GM20431 (cell line): ENCODE measurements at regions not wholly inside any gene's neighbourhood (a gene's known extent, or its start where the extent isn't known, plus 50 kb on each side); places are given as distances from the start of the nearest gene placed in this dataset.
"Not testable (repeated sequence)": the region's sequence is repeated elsewhere in the genome, so short reads cannot be mapped to it uniquely, and the experiment has no call there.

Experiments
- in situ Hi-C: fragments of 300-500 bp; cut with MseI, MboI; formaldehyde crosslinking; loops from one replicate; pipeline ENCODE4 v1.15.0; 2020; ENCODE audit warnings: low sequenced_read_pairs; ENCODE audit not compliant: unreplicated experiment

DNA sequence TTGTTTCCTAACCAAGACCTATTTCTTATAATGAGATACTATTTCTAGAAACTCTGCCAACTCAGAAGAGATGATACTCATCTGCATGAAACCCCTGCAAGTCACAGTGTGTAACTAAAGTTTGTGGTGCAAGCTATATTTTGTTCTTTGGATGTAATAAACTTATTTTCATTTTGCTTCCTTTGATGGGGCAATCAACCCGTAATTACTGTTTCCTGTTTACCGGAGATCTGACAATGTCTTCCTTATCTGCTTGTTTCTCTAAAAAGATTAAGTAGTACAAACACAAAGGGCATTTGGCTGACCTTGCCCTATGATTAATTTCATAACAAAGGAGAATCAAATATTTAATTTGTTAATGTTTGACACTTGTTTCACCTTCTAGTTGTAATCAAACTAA lies 846.6 kb upstream of the ANO3 start:
- in situ Hi-C loops, result no loop called here

DNA sequence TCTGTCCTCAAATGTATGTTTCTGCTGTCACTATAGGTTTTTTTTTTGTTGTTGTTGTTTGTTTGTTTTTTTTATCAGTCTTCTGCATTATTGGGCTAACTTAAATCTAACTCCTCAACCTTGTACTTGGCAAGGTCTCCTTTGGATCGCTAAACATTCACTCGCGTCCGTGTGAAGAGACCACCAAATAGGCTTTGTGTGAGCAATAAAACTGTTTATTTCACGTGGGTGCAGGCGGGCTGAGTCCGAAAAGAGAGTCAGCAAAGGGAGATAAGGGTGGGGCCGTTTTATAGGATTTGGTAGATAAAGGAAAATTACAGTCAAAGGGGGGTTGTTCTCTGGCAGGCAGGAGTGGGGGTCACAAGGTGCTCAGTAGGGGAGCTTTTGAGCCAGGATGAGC lies 845.6 kb upstream of the ANO3 start:
- in situ Hi-C loops, result not testable (repeated sequence)

DNA sequence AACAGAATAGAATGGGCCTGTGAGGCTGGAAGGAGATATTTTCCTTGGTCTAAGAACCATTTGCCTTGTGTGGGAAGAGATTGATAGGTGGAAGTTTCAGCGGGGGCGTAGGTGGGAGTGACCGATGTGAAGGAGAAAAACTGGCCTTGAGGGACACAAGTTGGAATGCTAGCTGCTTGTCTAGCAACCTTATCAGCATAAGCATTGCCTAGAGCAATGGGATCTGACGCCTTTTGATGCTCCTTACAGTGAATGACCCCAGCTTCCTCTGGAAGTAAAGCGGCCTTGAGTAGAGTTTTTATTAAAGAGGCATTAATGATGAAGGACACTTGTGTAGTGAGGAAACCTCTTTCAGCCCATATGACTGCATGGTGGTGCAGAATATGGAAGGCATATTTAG lies 843.8 kb upstream of the ANO3 start:
- in situ Hi-C loops, result not testable (repeated sequence)

DNA sequence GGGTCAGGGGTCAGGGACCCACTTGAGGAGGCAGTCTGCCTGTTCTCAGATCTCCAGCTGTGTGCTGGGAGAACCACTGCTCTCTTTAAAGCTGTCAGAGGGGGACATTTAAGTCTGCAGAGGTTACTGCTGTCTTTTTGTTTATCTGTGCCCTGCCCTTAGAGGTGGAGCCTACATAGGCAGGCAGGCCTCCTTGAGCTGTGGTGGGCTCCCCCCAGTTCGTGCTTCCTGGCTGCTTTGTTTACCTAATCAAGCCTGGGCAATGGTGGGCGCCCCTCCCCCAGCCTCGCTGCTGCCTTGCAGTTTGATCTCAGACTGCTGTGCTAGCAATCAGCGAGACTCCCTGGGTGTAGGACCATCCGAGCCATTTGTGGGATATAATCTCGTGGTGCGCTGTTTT lies 830.5 kb upstream of the ANO3 start:
- in situ Hi-C loops, result not testable (repeated sequence)

DNA sequence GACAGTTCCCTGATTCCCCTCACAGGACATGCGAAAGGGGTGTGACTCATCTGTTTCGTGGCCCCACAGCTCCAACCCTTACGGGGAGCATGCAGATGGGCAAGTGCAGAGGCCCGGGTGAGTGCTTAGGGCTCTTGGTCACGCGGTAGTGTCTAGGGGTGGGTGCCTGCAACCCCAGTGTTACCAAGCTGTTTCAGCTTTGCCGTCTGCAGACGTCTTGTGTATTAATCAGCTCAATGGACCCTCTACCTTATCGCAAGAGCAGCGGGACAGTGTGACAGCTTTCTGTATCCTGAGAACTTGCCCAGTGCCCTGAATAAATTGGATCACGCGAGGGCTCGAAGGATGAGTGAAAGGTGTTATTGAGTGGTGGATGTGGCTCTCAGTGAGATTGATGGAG lies 816.4 kb upstream of the ANO3 start:
- in situ Hi-C loops, result no loop called here

DNA sequence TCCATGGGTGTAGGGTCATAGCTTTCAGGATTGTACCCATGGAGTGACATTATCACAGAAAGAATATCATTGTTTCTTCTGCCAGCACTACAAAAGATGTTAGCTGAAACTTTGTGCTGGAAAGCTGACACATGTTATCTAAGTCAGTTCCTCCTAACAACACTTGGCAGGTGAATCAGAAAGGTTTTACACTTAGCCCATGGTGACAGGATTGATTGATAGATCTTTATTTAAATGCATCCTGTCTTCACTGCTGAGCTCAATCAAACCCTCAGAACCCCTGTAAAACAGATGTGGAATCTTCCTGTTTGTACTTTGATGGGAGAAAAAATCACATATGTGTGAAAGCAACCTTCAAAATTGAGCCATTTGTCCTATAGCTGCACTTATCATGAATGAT lies 811.5 kb upstream of the ANO3 start:
- in situ Hi-C loops, result no loop called here

DNA sequence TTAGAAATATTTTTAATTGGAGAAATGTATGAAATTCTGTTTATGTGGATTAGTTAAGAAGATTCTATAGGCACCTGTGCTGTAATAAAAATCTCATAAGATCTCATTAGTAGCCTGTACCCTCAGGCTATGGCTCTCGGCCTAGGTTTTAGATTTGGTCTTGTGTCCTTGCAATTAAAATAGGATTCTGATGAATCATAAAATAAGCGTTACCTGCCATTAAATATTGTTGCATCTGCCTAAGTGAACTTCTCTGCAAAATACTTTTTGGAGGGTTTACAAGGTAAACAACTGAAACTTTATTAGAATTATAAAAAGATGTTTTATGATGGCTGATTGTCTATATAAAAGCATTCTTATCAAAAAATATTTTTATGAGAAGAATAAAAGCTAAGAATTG lies 804.1 kb upstream of the ANO3 start:
- in situ Hi-C loops, result no loop called here

DNA sequence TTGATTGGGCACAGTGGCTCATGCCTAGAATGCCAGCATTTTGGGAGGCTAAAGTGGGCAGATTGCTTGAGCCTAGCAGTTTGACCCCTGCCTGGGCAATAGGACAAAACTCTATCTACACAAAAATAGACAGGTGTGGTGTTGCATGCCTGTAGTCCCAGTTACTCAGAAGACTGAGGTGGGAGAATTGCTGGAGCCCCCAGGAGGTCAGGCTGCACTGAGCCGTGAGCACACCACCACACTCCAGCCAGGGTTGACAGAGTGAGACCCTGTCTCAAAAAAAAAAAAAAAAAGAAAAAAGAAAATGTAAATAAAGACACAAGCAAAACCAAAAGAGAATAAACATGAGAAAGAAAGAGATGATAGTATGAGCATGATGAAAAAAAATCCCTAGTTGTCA lies 802.4 kb upstream of the ANO3 start:
- in situ Hi-C loops, result no loop called here

DNA sequence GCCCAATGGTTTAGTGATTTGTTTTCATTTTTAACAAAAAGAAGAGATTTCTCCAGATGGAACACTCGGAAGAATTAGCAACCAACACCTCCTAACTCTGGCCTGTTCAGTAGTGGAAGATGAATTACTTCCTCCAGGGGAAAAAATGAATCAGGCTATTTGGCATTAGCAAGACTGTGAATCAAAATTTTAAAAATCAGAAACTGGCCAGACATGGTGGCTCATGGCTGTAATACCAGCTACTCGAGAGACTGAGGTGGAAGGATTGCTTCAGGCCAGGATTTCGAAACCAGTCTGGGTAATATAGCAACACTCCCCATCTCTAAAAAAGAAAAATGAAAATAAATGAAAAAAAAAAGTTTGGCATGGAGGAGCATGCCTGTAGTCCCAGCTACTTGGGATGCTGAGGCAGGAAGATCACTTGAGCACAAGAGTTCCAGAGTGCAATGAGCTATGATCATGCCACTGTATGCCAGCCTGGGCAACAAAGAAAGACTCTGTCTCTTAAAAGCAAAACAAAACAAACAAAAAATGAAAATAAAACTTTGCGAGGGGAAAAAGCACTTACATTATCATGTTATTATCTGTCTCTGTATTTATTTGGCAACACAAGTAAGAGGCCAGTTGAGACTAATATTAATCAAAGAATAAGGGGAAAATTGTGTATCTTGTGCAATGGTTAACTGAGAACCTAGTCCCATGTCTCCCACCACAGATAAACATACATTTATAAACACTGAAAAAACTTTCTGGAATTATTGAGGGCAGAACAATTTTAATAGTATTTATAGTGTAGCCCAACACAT lies 796.3 kb upstream of the ANO3 start:
- in situ Hi-C loops, result no loop called here

DNA sequence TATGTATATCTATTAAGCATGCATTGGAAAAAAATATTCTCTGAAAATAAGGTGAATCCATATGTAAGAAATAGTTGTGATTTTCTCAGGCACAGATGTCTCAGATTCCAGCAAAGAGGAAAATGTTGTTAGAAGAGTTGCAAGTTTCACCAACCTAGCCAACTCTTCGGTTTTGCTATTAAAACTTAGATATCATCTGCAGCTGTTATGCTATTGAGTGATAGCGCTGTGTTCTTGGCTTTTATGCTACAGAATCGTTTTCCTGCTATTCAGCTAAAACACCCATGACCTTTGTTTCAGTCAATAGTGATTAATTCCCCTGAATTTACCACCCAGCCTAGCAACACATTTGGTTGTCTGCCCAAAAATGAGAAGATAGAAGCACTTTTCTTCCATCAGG lies 795.6 kb upstream of the ANO3 start:
- in situ Hi-C loops, result no loop called here

DNA sequence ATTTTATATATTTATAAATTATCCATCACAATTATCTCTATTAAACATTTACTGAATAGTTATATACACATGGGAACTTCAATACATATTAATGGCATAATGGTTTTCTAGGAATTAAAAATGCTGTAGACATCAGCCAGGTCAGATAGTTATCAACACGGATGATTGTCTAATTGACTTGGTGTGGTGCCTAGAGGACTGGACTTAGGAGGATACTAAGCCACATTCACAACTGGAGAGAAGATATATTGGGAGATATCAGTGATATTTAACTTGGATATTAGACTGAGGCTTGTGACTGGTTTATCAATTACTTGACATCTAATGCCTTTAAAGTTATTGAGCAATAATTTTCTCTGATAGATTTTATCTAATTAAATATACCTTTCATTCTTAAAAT lies 794.5 kb upstream of the ANO3 start:
- in situ Hi-C loops, result no loop called here

DNA sequence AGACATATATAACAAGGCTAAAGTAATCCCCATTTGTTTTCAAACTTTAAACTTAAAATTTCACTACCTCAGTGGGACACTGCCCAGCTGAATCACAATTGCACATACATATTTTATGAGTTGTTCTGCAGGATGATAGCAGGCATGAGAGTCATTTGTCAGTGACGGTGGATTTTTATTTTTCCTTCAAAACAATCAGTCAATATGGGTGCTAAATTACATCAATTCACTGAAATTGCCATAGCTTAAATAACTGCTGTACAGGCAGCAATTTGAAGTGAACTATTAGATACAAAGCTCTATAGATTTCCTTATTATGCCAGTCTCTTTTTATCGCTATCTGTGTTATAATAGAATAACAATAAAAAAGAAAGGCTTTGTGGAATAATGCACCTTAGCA lies 784.6 kb upstream of the ANO3 start:
- in situ Hi-C loops, result no loop called here

DNA sequence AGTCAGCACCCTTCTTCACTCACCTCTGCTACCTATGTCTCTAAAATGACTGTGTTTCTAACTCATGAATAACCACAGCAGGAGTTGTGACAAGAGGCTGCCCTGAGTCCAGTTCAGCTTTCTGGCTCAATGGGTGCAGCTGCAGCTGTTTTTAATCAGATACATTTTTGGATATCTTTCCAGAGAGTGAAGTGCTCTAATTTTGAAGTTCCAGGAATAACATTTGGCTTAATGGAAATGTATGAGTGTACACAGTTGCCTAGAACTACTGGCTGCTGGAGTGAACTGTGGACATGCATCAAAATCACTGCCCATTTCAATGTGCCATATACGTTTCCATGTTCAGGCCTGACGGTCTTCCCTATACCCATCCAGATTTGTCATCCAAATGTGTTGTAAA lies 769.5 kb upstream of the ANO3 start:
- in situ Hi-C loops, result no loop called here

DNA sequence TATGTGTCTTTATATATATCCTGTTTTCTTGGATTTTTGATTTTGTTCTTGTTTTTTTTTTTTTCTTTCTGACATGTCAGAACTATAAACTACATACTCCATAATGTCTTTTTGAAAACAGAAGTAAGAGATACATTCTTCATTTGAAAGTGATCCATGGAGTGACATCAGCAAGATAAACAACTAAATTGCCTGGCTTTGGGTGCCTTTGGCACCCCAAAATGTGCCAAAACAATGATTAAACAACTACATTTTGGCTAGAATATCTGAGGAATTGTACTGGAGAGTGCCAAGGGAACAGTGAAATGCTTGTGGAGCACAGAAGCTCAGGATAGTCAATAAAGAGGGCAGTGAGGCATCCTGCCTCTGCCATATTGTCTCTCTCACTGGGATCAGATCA lies 766.1 kb upstream of the ANO3 start:
- in situ Hi-C loops, result no loop called here

DNA sequence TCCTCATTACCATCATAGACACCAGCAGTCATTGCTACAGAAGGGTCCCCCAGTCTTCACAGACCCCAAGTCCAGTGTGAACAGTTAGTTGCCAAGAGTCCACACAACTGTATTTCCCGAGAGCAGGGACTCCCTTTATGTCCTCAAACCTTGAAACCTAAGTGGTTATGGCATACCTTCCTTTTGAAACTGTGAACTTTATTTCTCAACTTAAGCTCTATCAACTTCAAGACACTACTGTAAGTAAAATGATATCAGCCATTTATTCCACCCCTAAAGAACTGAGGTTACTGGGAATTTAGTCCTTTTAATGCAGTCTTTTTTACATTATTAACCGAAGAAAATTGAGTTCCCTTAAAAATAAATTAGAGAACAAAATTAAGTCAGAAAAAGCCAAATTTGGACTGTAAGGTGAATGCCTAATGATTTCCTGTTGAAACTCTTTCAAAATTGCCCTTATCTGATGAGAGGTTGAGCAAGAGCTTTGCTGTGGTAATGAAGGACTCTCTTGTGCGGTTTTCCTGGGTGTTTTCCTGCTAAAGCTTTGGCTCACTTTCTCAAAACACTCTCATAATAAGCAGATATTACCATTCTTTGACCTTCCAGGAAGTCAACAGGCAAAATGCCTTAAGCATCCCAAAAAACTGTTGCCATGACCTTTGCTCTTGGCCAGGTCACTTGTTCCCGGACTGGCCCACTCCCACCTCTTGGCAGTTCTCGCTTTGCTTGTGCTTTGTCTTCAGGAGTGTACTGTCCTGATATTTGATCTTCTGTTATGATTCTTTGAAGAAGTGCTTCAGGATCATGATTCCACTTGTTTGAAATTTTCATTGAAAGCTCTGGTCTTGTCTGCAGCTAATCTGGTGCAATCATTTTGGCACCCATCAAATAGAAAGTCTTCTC lies 765.4 kb upstream of the ANO3 start:
- in situ Hi-C loops, result no loop called here

DNA sequence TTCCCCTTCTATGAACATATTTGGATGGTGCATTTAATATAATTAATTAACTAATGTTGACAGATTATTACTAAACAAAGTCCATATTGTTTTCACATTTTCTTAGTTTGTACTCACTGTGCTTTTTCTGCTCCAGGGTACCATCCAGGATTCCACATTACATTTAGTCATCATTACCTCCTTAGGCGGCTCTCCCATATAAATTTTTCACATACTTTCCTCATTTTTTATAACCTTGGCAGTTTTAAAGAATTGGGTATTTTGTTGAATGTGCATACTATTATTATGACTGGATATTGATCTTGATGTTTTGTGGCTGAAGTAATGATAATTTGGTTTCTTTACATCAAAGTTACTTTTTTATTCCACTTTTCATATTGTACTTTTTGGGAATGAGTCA lies 755.6 kb upstream of the ANO3 start:
- in situ Hi-C loops, result no loop called here

DNA sequence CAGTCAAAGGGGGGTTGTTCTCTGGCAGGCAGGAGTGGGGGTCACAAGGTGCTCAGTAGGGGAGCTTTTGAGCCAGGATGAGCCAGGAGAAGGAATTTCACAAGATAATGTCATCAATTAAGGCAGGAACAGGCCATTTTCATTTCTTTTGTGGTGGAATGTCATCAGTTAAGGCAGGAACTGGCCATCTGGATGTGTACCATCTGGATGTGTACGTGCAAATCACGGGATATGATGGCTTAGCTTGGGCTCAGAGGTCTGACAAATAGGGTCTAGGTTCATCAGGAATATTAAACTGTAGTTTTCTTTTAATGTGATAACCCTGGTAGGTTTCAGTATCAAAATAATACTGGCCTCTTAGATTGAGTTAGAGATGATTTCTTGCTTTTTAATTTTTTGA lies 752.4 kb upstream of the ANO3 start:
- in situ Hi-C loops, result not testable (repeated sequence)

DNA sequence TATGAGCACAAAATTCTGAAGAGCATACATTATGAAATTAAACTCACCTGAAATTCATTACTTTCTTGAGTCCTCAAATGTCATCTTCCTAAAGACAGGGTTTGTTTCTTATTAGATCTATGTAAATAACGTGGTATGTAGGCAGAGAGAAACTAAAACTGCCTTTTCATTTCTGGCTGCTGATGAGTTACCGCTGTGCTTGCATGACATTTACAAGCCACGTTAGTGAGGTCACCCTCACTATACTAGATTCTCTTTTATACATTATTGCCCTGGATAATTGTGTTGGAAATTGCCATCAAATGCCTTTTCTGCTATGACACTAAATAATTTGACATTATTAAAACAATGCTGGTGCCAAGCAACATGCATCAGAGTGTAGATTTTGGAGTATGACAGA lies 748.3 kb upstream of the ANO3 start:
- in situ Hi-C loops, result no loop called here

DNA sequence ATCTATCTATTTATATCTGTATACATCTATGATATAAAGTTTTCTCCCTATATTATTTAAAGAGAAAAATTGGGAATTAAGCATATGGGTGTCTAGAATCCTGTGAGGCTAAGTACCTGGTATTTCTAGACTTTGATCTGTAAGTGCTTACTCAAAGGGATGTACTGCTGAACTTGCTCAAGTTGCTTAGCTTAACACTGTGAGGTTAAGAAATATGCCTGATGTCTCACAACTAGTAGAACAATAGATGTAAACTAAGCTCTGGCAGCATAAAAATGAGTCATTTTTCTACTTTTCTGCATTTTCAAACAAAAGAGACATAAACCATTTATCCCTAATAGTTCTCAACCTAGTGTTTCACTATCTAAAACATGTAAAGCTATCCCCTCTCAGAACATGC lies 744.4 kb upstream of the ANO3 start:
- in situ Hi-C loops, result no loop called here

DNA sequence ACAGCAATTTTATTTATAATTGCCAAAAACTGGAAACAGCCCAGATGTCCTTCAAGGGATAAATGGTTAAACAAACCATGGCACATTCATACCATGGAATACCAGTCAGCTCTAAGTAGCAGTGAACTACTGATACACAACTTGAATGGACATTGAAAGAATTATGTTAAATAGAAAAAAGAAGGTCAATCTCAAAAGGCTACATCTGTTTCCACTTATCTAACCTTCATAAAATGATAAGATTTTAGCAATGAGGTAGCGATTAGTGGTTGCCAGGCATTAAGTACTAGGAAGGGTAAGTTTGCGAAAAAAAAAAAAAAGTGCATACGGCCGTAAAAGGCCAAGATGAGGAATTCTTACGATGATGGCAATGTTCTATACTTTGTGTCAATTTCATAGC lies 738.7 kb upstream of the ANO3 start:
- in situ Hi-C loops, result no loop called here

DNA sequence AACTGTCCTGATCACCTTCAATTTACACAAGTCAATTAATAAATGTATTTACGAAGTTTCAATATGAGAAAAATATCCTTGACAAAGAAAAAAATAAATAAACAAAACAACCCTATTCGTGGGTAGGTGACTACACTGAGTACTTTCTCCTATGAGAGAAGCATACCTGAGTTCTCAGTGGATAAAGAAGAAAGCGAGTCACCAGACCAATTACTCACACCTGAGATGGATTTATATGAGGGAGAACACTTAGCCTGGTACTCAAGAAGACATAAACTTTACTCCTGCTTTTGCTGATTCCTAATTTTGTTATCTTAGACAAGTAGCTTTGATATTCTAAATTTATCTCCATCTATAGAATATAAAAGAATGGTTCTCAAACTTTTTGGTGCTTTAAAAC lies 735.2 kb upstream of the ANO3 start:
- in situ Hi-C loops, result no loop called here

DNA sequence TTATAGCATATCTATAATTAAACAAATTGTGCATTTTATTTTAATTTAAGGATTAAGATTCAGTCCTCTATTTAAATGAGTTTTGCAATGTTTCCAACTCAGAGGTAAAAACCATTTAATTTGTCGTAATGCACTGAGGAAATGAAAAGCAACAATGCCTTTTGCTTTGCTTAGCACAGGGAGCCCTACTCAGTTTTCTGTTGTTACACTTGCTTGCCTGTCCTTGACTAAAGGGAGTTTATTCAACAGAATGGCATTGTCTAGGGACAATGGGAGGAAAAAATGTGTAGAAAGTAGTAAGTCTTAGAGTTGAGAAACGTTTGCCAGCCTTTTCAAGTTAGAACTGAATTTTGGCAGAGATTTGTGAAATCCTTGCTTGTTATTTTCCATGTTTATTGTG lies 734.2 kb upstream of the ANO3 start:
- in situ Hi-C loops, result no loop called here
